GM12864 (cell line): ENCODE measurements at regions not wholly inside any gene's neighbourhood (a gene's known extent, or its start where the extent isn't known, plus 50 kb on each side); places are given as distances from the start of the nearest gene placed in this dataset.

Experiments
- DNase-seq: peaks from one replicate; pipeline ENCODE4 v3.0.0-alpha.2; 2011; ENCODE audit warnings: low read depth
- H3K4me3 ChIP-seq: 2 replicates; pipeline ENCODE4 v1.5.1; 2011; ENCODE audit warnings: mild to moderate bottlenecking, low read depth, low read length, control low read depth
- TF ChIP-seq, protein P1 (sequence below): IDR thresholded peaks from 2 replicates; pipeline ENCODE4 v1.5.1; 2011; ENCODE audit warnings: low read depth, mild to moderate bottlenecking, moderate library complexity, low read length, control low read depth, inconsistent platforms; ENCODE audit errors: missing control alignments

DNA sequence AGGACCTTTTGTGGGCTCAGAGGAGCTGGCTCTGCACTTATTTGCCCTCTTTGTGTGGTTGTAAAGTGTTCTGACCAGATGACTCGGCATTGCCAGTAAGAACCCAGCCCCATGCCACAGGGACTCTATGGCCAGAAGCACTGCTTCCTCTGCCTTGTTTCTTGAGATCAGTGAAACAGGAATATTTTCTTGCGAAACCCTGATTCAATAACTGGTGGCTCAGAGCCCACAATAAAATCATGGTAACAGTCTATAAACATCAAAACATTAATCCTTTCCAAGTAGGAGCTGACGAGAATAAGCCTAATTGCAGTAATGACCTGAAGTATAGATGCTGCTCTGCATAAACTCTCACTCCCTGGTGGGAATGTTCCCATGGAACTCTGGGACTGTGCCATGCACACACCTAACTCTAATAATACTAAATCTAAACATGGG is 344.3 kb downstream of the ZNF608 start:
- DNase-seq, result no peak
- TF ChIP-seq, protein P1, sequence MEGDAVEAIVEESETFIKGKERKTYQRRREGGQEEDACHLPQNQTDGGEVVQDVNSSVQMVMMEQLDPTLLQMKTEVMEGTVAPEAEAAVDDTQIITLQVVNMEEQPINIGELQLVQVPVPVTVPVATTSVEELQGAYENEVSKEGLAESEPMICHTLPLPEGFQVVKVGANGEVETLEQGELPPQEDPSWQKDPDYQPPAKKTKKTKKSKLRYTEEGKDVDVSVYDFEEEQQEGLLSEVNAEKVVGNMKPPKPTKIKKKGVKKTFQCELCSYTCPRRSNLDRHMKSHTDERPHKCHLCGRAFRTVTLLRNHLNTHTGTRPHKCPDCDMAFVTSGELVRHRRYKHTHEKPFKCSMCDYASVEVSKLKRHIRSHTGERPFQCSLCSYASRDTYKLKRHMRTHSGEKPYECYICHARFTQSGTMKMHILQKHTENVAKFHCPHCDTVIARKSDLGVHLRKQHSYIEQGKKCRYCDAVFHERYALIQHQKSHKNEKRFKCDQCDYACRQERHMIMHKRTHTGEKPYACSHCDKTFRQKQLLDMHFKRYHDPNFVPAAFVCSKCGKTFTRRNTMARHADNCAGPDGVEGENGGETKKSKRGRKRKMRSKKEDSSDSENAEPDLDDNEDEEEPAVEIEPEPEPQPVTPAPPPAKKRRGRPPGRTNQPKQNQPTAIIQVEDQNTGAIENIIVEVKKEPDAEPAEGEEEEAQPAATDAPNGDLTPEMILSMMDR, result no peak
- no peak overlapping the region for H3K4me3 ChIP-seq

- no peak for DNase-seq
- TF ChIP-seq, protein P1, result no peak
- H3K4me3 ChIP-seq, result no peak overlapping the region
Measured at GRCh38 chr5:124401476-124402143, 344.8 kb downstream of the ZNF608 start.

DNA sequence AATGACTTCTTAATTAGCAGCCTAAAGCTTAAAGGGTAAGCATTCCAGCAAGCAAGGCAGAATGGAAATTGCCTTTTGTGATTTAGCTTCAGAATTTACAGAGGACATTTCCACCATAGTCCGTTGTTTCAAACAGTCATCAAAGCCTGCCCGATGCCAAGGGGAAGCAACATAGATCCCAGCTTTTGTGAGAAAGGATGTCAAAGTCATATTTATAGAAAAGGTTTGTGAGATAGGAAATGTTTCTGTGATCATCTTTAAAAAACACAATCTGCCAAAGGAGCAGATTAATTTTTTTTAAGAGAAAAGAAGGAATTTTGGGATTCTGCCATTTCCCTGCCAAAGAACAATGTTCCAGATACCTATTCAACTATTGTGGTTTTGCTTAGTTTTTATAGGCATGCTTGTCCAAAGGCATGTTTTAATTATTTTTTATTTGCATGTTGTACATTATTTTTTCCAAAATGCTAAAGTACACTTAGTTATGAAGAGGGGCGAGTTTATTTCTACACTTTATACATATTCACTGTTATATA is 346.9 kb downstream of the ZNF608 start:
- H3K4me3 ChIP-seq, result no peak overlapping the region
- TF ChIP-seq, protein P1, result no peak
- no peak for DNase-seq

GRCh38 chr5:124398460-124398859 is 348.0 kb downstream of the ZNF608 start:
- DNase-seq, result no peak
- H3K4me3 ChIP-seq, result no peak overlapping the region
- TF ChIP-seq, protein P1, result no peak

GRCh38 chr5:124397317-124397716 is 349.1 kb downstream of the ZNF608 start:
- no peak overlapping the region for H3K4me3 ChIP-seq
- TF ChIP-seq, protein P1, result no peak
- DNase-seq, result no peak

GRCh38 chr5:124395926-124396325 is 350.5 kb downstream of the ZNF608 start:
- no peak for DNase-seq
- TF ChIP-seq, protein P1, result no peak
- H3K4me3 ChIP-seq, result no peak overlapping the region

DNA sequence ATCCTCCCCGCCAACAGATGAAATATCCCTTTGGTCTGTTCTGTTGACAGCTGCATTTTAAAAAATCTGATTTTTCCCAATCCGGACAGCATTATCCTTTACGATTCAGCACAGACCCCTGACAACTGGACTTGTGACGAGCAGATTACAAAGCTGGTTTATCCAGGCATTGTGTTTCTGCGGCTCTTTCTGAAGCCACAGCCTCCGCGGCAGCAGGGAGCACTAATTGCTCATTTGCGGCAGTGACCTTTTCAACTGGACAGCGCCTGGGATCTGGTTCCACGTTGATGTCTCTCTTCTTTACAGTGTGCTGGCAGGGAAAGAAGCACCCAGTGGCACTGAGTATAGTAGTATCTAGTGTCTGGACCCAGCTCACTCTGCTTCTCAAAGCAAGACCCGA is 351.2 kb downstream of the ZNF608 start:
- DNase-seq, result no peak
- TF ChIP-seq, protein P1, result no peak
- no peak overlapping the region for H3K4me3 ChIP-seq
